HFFc6 (cell line): ENCODE measurements at regions not wholly inside any gene's neighbourhood (a gene's known extent, or its start where the extent isn't known, plus 50 kb on each side); places are given as distances from the start of the nearest gene placed in this dataset.

Source experiments
- DNase-seq: peaks from one replicate; pipeline ENCODE4 v3.0.0-alpha.2; 2018
- H3K27ac Mint-ChIP-seq: 2 replicates; pipeline ENCODE4 v1.8.0; 2020; ENCODE audit warnings: mild to moderate bottlenecking, mixed read lengths
- H3K27me3 Mint-ChIP-seq: 2 replicates; pipeline ENCODE4 v1.8.0; 2021; ENCODE audit warnings: mild to moderate bottlenecking, moderate library complexity, mixed read lengths; ENCODE audit not compliant: insufficient read depth
- H3K36me3 Mint-ChIP-seq: 2 replicates; pipeline ENCODE4 v1.8.0; 2021; ENCODE audit warnings: low read depth, mixed read lengths
- H3K4me1 Mint-ChIP-seq: 2 replicates; pipeline ENCODE4 v1.8.0; 2020; ENCODE audit warnings: low read depth, mixed read lengths
- H3K4me3 Mint-ChIP-seq: 2 replicates; pipeline ENCODE4 v1.8.0; 2020; ENCODE audit warnings: mild to moderate bottlenecking, moderate library complexity, mixed read lengths
- H3K9me3 Mint-ChIP-seq: 2 replicates; pipeline ENCODE4 v1.8.0; 2020; ENCODE audit warnings: mild to moderate bottlenecking, mixed read lengths
- TF ChIP-seq, protein P1 (sequence below): fragments of 200-600 bp; sonication (generic); IDR thresholded peaks from 2 replicates; pipeline ENCODE4 v1.5.0; 2021; ENCODE audit warnings: antibody characterized with exemption, mild to moderate bottlenecking

DNA sequence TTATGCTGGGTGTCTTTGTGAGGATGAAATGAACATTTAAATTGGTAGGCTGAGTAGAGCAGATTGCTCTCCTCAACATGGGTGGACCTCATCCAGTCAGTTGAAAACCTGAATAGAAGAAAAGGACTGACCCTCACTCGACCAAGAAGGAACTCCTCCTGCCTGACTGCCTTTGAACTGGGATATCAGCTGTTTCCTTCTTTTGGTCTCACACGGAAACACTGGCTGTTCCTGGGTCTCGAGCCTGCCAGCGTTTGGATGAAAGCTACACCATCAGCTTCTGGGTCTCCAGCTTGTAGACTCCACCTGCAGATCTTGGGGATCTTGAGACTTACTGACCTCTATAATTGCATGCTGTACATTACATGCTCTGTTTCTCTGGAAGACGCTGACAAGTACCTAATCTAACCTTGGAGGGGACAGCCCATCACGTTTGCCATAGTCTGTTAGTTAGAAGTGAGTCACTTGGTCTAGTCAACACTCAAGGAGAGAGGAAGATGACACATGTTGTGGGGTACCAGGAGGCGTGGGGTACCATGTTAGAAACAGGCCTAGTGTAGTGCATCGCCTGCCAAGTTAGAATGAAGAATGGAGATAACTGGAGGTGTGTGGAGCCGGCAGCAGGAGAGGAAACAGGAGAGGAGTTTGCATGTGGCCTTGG, 267.0 kb downstream of the MREG start:
- H3K9me3 Mint-ChIP-seq = no peaks in the 10 kb centered on the region
- H3K27ac Mint-ChIP-seq = no peak overlapping the region
- no peak overlapping the region for H3K4me3 Mint-ChIP-seq
- peaks cover 5% of the 10 kb centered on the region for H3K27me3 Mint-ChIP-seq
- no peak for DNase-seq
- H3K36me3 Mint-ChIP-seq = no peaks in the 10 kb centered on the region
- TF ChIP-seq, protein P1, sequence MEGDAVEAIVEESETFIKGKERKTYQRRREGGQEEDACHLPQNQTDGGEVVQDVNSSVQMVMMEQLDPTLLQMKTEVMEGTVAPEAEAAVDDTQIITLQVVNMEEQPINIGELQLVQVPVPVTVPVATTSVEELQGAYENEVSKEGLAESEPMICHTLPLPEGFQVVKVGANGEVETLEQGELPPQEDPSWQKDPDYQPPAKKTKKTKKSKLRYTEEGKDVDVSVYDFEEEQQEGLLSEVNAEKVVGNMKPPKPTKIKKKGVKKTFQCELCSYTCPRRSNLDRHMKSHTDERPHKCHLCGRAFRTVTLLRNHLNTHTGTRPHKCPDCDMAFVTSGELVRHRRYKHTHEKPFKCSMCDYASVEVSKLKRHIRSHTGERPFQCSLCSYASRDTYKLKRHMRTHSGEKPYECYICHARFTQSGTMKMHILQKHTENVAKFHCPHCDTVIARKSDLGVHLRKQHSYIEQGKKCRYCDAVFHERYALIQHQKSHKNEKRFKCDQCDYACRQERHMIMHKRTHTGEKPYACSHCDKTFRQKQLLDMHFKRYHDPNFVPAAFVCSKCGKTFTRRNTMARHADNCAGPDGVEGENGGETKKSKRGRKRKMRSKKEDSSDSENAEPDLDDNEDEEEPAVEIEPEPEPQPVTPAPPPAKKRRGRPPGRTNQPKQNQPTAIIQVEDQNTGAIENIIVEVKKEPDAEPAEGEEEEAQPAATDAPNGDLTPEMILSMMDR = no peak
- peaks cover 65% of the 10 kb centered on the region for H3K4me1 Mint-ChIP-seq

DNA sequence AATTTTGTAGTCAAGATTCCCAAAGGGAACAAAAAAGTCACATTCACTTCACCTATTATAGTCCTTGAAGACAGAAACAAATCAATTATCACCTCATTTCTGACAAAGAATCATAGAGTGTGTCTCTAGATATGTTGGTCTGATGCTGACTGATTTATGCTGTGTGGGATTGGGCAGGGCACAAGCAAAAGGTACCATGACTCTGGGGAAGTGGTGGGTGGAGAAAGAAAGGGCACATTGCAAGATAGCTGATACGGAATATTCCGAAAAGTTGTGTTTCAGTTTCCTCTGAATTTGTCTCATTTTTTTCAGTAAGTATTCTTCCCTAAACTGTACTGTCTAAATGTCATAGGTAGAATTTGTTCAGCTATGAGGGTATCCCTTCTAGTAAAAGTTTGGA, 268.0 kb downstream of the MREG start:
- DNase-seq = no peak
- Mint-ChIP-seq H3K4me3 (no peak overlapping the region), H3K27ac (no peak overlapping the region), H3K4me1 (peaks cover 62% of the 10 kb centered on the region), H3K36me3 (no peaks in the 10 kb centered on the region), H3K9me3 (no peaks in the 10 kb centered on the region), H3K27me3 (peaks cover 5% of the 10 kb centered on the region)
- TF ChIP-seq, protein P1 = no peak

DNA sequence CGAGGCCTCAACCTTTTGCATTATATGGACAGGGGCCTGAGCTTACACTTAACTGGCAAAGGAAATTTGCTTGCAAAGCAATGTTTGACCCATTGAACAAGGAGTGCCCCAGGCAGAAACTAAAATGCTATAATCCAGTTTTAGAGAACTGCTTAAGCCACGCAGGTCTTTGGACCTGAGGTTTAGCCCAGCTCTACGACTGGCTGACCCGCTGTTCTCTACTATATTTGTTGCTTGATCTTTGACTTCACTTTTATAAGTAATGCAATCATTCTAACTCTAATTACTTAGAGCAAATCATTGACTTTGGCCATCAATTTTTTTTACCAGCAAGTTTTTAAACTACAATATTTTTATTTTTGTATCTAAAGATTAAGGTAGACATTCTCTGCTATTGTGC, 268.8 kb downstream of the MREG start:
- no peak for DNase-seq
- Mint-ChIP-seq H3K27ac (no peak overlapping the region), H3K4me3 (no peak overlapping the region), H3K9me3 (no peaks in the 10 kb centered on the region), H3K27me3 (peaks cover 5% of the 10 kb centered on the region), H3K36me3 (peaks cover 1% of the 10 kb centered on the region; the same call in 1 of the 2 replicates), H3K4me1 (peaks cover 62% of the 10 kb centered on the region)
- TF ChIP-seq, protein P1 = no peak

DNA sequence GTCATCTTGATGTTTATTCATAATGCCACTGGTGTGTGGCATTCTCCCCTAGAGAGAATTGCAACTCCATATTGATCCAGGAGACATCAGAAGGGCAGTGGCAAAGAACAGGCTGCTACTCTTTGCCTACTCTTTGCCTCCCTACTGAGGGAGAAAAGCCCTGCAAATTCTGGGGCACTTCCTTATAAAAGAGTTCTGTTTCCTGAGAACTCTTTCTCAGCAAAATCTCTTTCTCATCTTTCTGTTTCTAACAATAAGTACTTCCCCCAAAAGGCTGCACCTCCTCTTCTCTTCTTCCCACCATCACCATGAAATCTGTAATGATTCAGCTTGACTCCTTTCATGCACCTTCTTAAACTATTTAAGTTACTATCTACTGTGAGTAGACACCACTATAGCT, 270.3 kb downstream of the MREG start:
- Mint-ChIP-seq H3K27me3 (peaks cover 5% of the 10 kb centered on the region), H3K27ac (no peak overlapping the region), H3K36me3 (peaks cover 10% of the 10 kb centered on the region), H3K4me3 (no peak overlapping the region), H3K9me3 (no peaks in the 10 kb centered on the region), H3K4me1 (peaks cover 60% of the 10 kb centered on the region)
- TF ChIP-seq, protein P1 = no peak
- no peak for DNase-seq

DNA sequence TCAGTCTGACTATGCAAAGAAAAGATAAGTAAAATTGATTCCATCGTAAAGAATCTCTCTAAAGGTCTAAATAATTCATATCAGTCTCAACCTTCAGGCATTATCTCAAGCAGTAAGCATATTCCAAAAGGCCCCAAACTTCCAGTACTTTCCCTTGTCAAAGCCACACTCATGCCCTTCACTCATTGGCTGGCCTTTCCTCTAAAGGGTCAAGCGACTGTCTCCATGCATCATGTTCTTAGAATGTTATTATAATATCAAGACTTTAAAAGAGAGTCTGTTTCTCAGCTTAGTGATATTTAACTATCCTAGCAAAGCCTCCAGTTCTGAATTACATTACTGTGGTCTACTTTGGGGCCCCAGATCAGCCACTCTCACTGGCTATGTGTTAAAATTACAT, 271.3 kb downstream of the MREG start:
- DNase-seq = no peak
- H3K36me3 Mint-ChIP-seq = peaks cover 10% of the 10 kb centered on the region
- H3K27me3 Mint-ChIP-seq = peaks cover 5% of the 10 kb centered on the region
- H3K4me3 Mint-ChIP-seq = no peak overlapping the region
- no peaks in the 10 kb centered on the region for H3K9me3 Mint-ChIP-seq
- H3K27ac Mint-ChIP-seq = no peak overlapping the region
- peaks cover 60% of the 10 kb centered on the region for H3K4me1 Mint-ChIP-seq
- TF ChIP-seq, protein P1 = no peak

DNA sequence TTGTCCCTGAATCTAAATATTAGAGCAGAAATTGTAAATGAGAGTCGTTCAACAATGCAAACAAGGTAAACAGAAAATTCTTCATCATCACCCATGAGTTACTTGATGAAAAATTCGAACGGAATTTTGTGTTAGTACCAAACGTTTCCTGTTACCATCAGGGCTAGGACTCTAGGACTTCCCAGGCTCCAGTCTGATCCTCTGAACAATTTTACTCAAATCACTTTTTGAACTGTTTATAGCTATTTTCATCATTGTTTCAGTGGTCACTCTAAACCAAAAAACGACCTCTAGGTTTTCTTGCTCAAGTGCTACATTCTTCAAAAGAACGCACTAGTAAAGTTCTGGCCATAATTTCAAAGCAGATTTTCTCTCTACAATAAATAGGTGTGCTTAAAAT, 273.3 kb downstream of the MREG start:
- no peak for DNase-seq
- Mint-ChIP-seq H3K27ac (no peak overlapping the region), H3K4me3 (no peak overlapping the region), H3K9me3 (no peaks in the 10 kb centered on the region), H3K36me3 (peaks cover 10% of the 10 kb centered on the region), H3K4me1 (peaks cover 59% of the 10 kb centered on the region), H3K27me3 (no peaks in the 10 kb centered on the region; the same call in 1 of the 2 replicates)
- TF ChIP-seq, protein P1 = no peak
